Peyer's patch (tissue), 4 donors: ENCODE measurements at regions not wholly inside any gene's neighbourhood (a gene's known extent, or its start where the extent isn't known, plus 50 kb on each side); places are given as distances from the start of the nearest gene placed in this dataset.

ENCODE experiments used
- DNase-seq, 3 donors: peaks; one replicate each; pipeline ENCODE4 v3.0.0-alpha.2; 2017 to 2019
- H3K27ac ChIP-seq, 4 donors: fragments of 200-600 bp; sonication (generic); one replicate each; pipeline ENCODE4 v1.5.1; 2016 to 2019
- H3K27me3 ChIP-seq, 2 donors: fragments of 200-600 bp; sonication (generic); one replicate each; pipeline ENCODE4 v1.5.1; 2019
- H3K36me3 ChIP-seq, 3 donors: fragments of 200-600 bp; sonication (generic); one replicate each; pipeline ENCODE4 v1.5.1; 2016 to 2019
- H3K4me1 ChIP-seq, 4 donors: fragments of 200-600 bp; sonication (generic); one replicate each; pipeline ENCODE4 v1.5.1; 2016 to 2019
- H3K4me3 ChIP-seq, 4 donors: fragments of 200-600 bp; sonication (generic); 1 replicate in 3 of 4; 2 replicates in 1 of 4; pipeline ENCODE4 v1.5.1; 2016 to 2019; ENCODE audit warnings: mild to moderate bottlenecking in 1 of 4
- H3K9me3 ChIP-seq, 4 donors: fragments of 200-600 bp; sonication (generic); one replicate each; pipeline ENCODE4 v1.5.1; 2016 to 2019; ENCODE audit warnings: mild to moderate bottlenecking in 1 of 4
- CTCF ChIP-seq, 6 experiments: fragments of 450-650 bp in 4 of 6; fragments of 200-600 bp in 2 of 6; sonication (generic) in 1 of 6; IDR thresholded peaks; one replicate each; pipeline ENCODE4 v1.5.1; 2017 to 2019; ENCODE audit warnings: antibody characterized with exemption in 6 of 6, mild to moderate bottlenecking in 3 of 6, moderate library complexity in 1 of 6
- POLR2A ChIP-seq, 2 donors: fragments of 450-650 bp; IDR thresholded peaks; one replicate each; pipeline ENCODE4 v1.5.1; 2017; ENCODE audit warnings: antibody characterized with exemption in 2 of 2, mild to moderate bottlenecking in 2 of 2, moderate library complexity in 2 of 2

- no peaks in the 10 kb centered on the region for H3K27me3 ChIP-seq
- no peaks in the 10 kb centered on the region for H3K4me1 ChIP-seq
- H3K9me3 ChIP-seq, result no peaks in the 10 kb centered on the region
- H3K4me3 ChIP-seq, result no peak overlapping the region
- TF ChIP-seq POLR2A (IDR thresholded peaks at IDR 0.05), result no peak
- no peak overlapping the region for H3K27ac ChIP-seq
- DNase-seq, result no peak
- no peaks in the 10 kb centered on the region for H3K36me3 ChIP-seq
Observed at GRCh38 chr3:135690664-135691063, 274.9 kb upstream of the PPP2R3A start.

GRCh38 chr3:135691240-135691639 lies 274.3 kb upstream of the PPP2R3A start:
- TF ChIP-seq POLR2A (IDR thresholded peaks at IDR 0.05) (no peak), CTCF (IDR thresholded peaks at IDR 0.05) (no peak)
- no peaks in the 10 kb centered on the region for H3K9me3 ChIP-seq

GRCh38 chr3:135694142-135694541 lies 271.4 kb upstream of the PPP2R3A start:
- TF ChIP-seq CTCF (IDR thresholded peaks at IDR 0.05) (no peak), POLR2A (IDR thresholded peaks at IDR 0.05) (no peak)
- Histone ChIP-seq H3K9me3 (no peaks in the 10 kb centered on the region), H3K36me3 (no peaks in the 10 kb centered on the region), H3K4me1 (no peaks in the 10 kb centered on the region), H3K4me3 (no peak overlapping the region), H3K27ac (no peak overlapping the region), H3K27me3 (no peaks in the 10 kb centered on the region)
- no peak for DNase-seq

More at GRCh38 chr3:135691240-135691639, 274.3 kb upstream of the PPP2R3A start:
- no peak for DNase-seq
- Histone ChIP-seq H3K27ac (no peak overlapping the region), H3K4me1 (no peaks in the 10 kb centered on the region), H3K27me3 (no peaks in the 10 kb centered on the region), H3K36me3 (no peaks in the 10 kb centered on the region), H3K4me3 (no peak overlapping the region)

- no peaks in the 10 kb centered on the region for H3K36me3 ChIP-seq
- H3K27me3 ChIP-seq, result no peaks in the 10 kb centered on the region
- H3K4me3 ChIP-seq, result no peak overlapping the region
- no peak for DNase-seq
- H3K9me3 ChIP-seq, result no peaks in the 10 kb centered on the region
- TF ChIP-seq CTCF (IDR thresholded peaks at IDR 0.05) (no peak), POLR2A (IDR thresholded peaks at IDR 0.05) (no peak)
- no peak overlapping the region for H3K27ac ChIP-seq
- no peaks in the 10 kb centered on the region for H3K4me1 ChIP-seq
Observed at GRCh38 chr3:135699741-135700140, 265.8 kb upstream of the PPP2R3A start.

- Histone ChIP-seq H3K4me1 (no peaks in the 10 kb centered on the region), H3K27ac (no peak overlapping the region), H3K9me3 (no peaks in the 10 kb centered on the region), H3K27me3 (no peaks in the 10 kb centered on the region), H3K4me3 (no peak overlapping the region), H3K36me3 (no peaks in the 10 kb centered on the region)
- DNase-seq, result no peak
- TF ChIP-seq CTCF (IDR thresholded peaks at IDR 0.05) (no peak), POLR2A (IDR thresholded peaks at IDR 0.05) (no peak)
Observed at GRCh38 chr3:135706758-135707375, 258.7 kb upstream of the PPP2R3A start.

- no peaks in the 10 kb centered on the region for H3K27me3 ChIP-seq
- H3K4me3 ChIP-seq, result no peak overlapping the region
- H3K9me3 ChIP-seq, result no peaks in the 10 kb centered on the region
- no peaks in the 10 kb centered on the region for H3K36me3 ChIP-seq
- DNase-seq, result no peak
- H3K27ac ChIP-seq, result no peak overlapping the region
- TF ChIP-seq CTCF (IDR thresholded peaks at IDR 0.05) (no peak), POLR2A (IDR thresholded peaks at IDR 0.05) (no peak)
- no peaks in the 10 kb centered on the region for H3K4me1 ChIP-seq
Observed at GRCh38 chr3:135719449-135719848, 246.1 kb upstream of the PPP2R3A start.
